ENCODE measurements at regions not wholly inside any gene's neighbourhood (a gene's known extent, or its start where the extent isn't known, plus 50 kb on each side); places are given as distances from the start of the nearest gene placed in this dataset.
A peak's percentile ranks its signal among the peaks of the same experiment; 100 is the strongest.

GRCh38 chr19:31109636-31110035, 239.6 kb downstream of the TSHZ3 start:
- Mint-ChIP-seq H3K27me3 (peaks cover 4 to 7% (median 5%) of the 10 kb centered on the region in 3 donors), H3K4me1 (no peaks in the 10 kb centered on the region), H3K27ac (no peak overlapping the region), H3K36me3 (no peaks in the 10 kb centered on the region), H3K4me3 (no peak overlapping the region), H3K9me3 (peaks cover 0 to 2% (median 0%) of the 10 kb centered on the region in 7 donors)
- ATAC-seq (ENCODE audit: low read depth in 2 of 2) (no peak), DNase-seq (no peak)

- Mint-ChIP-seq H3K27ac (no peak overlapping the region), H3K36me3 (no peaks in the 10 kb centered on the region), H3K4me1 (peaks cover 0 to 2% (median 0%) of the 10 kb centered on the region in 3 donors), H3K4me3 (no peak overlapping the region), H3K27me3 (peaks cover 0 to 4% (median 2%) of the 10 kb centered on the region in 3 donors), H3K9me3 (peaks cover 0 to 2% (median 0%) of the 10 kb centered on the region in 7 donors)
- no peak for DNase-seq
- no peak for ATAC-seq (ENCODE audit: low read depth in 2 of 2)
These were observed 242.1 kb downstream of the TSHZ3 start for GRCh38 chr19:31107096-31107495.

- peaks cover 0 to 2% (median 0%) of the 10 kb centered on the region in 3 donors for H3K4me1 Mint-ChIP-seq
- ATAC-seq (ENCODE audit: low read depth in 2 of 2) (no peak), DNase-seq (no peak)
- H3K9me3 Mint-ChIP-seq: peaks cover 0 to 2% (median 0%) of the 10 kb centered on the region in 7 donors
- H3K4me3 Mint-ChIP-seq: no peak overlapping the region
- no peaks in the 10 kb centered on the region for H3K36me3 Mint-ChIP-seq
- peaks cover 0 to 4% (median 0%) of the 10 kb centered on the region in 3 donors for H3K27me3 Mint-ChIP-seq
- no peak overlapping the region for H3K27ac Mint-ChIP-seq
These were observed 243.5 kb downstream of the TSHZ3 start for GRCh38 chr19:31105761-31106160.

GRCh38 chr19:31104451-31104850, 244.8 kb downstream of the TSHZ3 start:
- no peaks in the 10 kb centered on the region for H3K36me3 Mint-ChIP-seq
- no peak overlapping the region for H3K27ac Mint-ChIP-seq
- no peak overlapping the region for H3K4me3 Mint-ChIP-seq
- H3K27me3 Mint-ChIP-seq: no peaks in the 10 kb centered on the region
- ATAC-seq (ENCODE audit: low read depth in 2 of 2) (no peak), DNase-seq (no peak)
- peaks cover 0 to 2% (median 0%) of the 10 kb centered on the region in 3 donors for H3K4me1 Mint-ChIP-seq
- peaks cover 0 to 2% (median 0%) of the 10 kb centered on the region in 7 donors for H3K9me3 Mint-ChIP-seq

GRCh38 chr19:31103228-31103627, 246.0 kb downstream of the TSHZ3 start:
- Mint-ChIP-seq H3K36me3 (no peaks in the 10 kb centered on the region), H3K27me3 (no peaks in the 10 kb centered on the region), H3K9me3 (peaks cover 0 to 2% (median 0%) of the 10 kb centered on the region in 7 donors), H3K4me1 (peaks cover 0 to 2% (median 0%) of the 10 kb centered on the region in 3 donors), H3K27ac (no peak overlapping the region), H3K4me3 (no peak overlapping the region)
- ATAC-seq (ENCODE audit: low read depth in 2 of 2) (no peak), DNase-seq (no peak)

- ATAC-seq (ENCODE audit: low read depth in 2 of 2): no peak
- no peak overlapping the region for H3K4me3 Mint-ChIP-seq
- peak overlapping the region in 1 of 6 donors; percentile 69 for H3K27ac Mint-ChIP-seq
- H3K9me3 Mint-ChIP-seq: peaks cover 0 to 2% (median 0%) of the 10 kb centered on the region in 7 donors
- H3K27me3 Mint-ChIP-seq: no peaks in the 10 kb centered on the region
- no peak for DNase-seq
- no peaks in the 10 kb centered on the region for H3K36me3 Mint-ChIP-seq
- peaks cover 0 to 2% (median 0%) of the 10 kb centered on the region in 3 donors for H3K4me1 Mint-ChIP-seq
These were observed 246.6 kb downstream of the TSHZ3 start for GRCh38 chr19:31102674-31103073.

GRCh38 chr19:31100981-31101380, 248.3 kb downstream of the TSHZ3 start:
- ATAC-seq (ENCODE audit: low read depth in 2 of 2): no peak
- no peaks in the 10 kb centered on the region for H3K27me3 Mint-ChIP-seq
- H3K4me1 Mint-ChIP-seq: peaks cover 0 to 2% (median 0%) of the 10 kb centered on the region in 3 donors
- peaks cover 0 to 2% (median 0%) of the 10 kb centered on the region in 7 donors for H3K9me3 Mint-ChIP-seq
- H3K4me3 Mint-ChIP-seq: no peak overlapping the region
- no peak overlapping the region for H3K27ac Mint-ChIP-seq
- DNase-seq: no peak
- no peaks in the 10 kb centered on the region for H3K36me3 Mint-ChIP-seq

- H3K4me3 Mint-ChIP-seq: no peak overlapping the region
- no peak for ATAC-seq (ENCODE audit: low read depth in 2 of 2)
- peaks cover 0 to 2% (median 0%) of the 10 kb centered on the region in 3 donors for H3K4me1 Mint-ChIP-seq
- no peak for DNase-seq
- H3K9me3 Mint-ChIP-seq: peaks cover 0 to 5% (median 2%) of the 10 kb centered on the region in 7 donors
- no peaks in the 10 kb centered on the region for H3K36me3 Mint-ChIP-seq
- H3K27ac Mint-ChIP-seq: no peak overlapping the region
- H3K27me3 Mint-ChIP-seq: no peaks in the 10 kb centered on the region
These were observed 249.0 kb downstream of the TSHZ3 start for GRCh38 chr19:31100206-31100590.

GRCh38 chr19:31099515-31100205, 249.6 kb downstream of the TSHZ3 start:
- no peaks in the 10 kb centered on the region for H3K36me3 Mint-ChIP-seq
- ATAC-seq (ENCODE audit: low read depth in 2 of 2) (no peak), DNase-seq (no peak)
- no peak overlapping the region for H3K27ac Mint-ChIP-seq
- peaks cover 0 to 2% (median 0%) of the 10 kb centered on the region in 3 donors for H3K4me1 Mint-ChIP-seq
- no peak overlapping the region for H3K4me3 Mint-ChIP-seq
- H3K9me3 Mint-ChIP-seq: peaks cover 0 to 6% (median 2%) of the 10 kb centered on the region in 7 donors
- H3K27me3 Mint-ChIP-seq: no peaks in the 10 kb centered on the region

- Mint-ChIP-seq H3K36me3 (no peaks in the 10 kb centered on the region), H3K4me1 (peaks cover 0 to 2% (median 0%) of the 10 kb centered on the region in 3 donors), H3K27me3 (no peaks in the 10 kb centered on the region), H3K27ac (no peak overlapping the region), H3K9me3 (peaks cover 0 to 6% (median 2%) of the 10 kb centered on the region in 7 donors), H3K4me3 (no peak overlapping the region)
- ATAC-seq (ENCODE audit: low read depth in 2 of 2): no peak
- no peak for DNase-seq
These were observed 250.4 kb downstream of the TSHZ3 start for GRCh38 chr19:31098836-31099235.

- Mint-ChIP-seq H3K36me3 (no peaks in the 10 kb centered on the region), H3K27me3 (no peaks in the 10 kb centered on the region), H3K27ac (no peak overlapping the region), H3K4me1 (no peaks in the 10 kb centered on the region), H3K9me3 (peaks cover 0 to 6% (median 0%) of the 10 kb centered on the region in 7 donors), H3K4me3 (no peak overlapping the region)
- ATAC-seq (ENCODE audit: low read depth in 2 of 2): no peak
- DNase-seq: no peak
These were observed 252.2 kb downstream of the TSHZ3 start for GRCh38 chr19:31096935-31097545.

GRCh38 chr19:31096062-31096830, 253.0 kb downstream of the TSHZ3 start:
- Mint-ChIP-seq H3K27ac (no peak overlapping the region), H3K9me3 (peaks cover 0 to 6% (median 2%) of the 10 kb centered on the region in 7 donors), H3K4me1 (no peaks in the 10 kb centered on the region), H3K4me3 (no peak overlapping the region), H3K36me3 (no peaks in the 10 kb centered on the region), H3K27me3 (no peaks in the 10 kb centered on the region)
- ATAC-seq (ENCODE audit: low read depth in 2 of 2): no peak
- no peak for DNase-seq

- no peaks in the 10 kb centered on the region for H3K36me3 Mint-ChIP-seq
- ATAC-seq (ENCODE audit: low read depth in 2 of 2) (no peak), DNase-seq (no peak)
- peaks cover 0 to 10% (median 2%) of the 10 kb centered on the region in 7 donors for H3K9me3 Mint-ChIP-seq
- H3K4me1 Mint-ChIP-seq: peaks cover 0 to 4% (median 0%) of the 10 kb centered on the region in 3 donors
- H3K4me3 Mint-ChIP-seq: no peak overlapping the region
- no peaks in the 10 kb centered on the region for H3K27me3 Mint-ChIP-seq
- H3K27ac Mint-ChIP-seq: no peak overlapping the region
These were observed 254.0 kb downstream of the TSHZ3 start for GRCh38 chr19:31095100-31095804.

Measured in naive B cell (primary cell).